Endothelial cell (in vitro differentiated cells): ENCODE measurements at regions not wholly inside any gene's neighbourhood (a gene's known extent, or its start where the extent isn't known, plus 50 kb on each side); places are given as distances from the start of the nearest gene placed in this dataset.

Source experiments
- DNase-seq: peaks from one replicate; pipeline ENCODE4 v3.0.0; 2021; ENCODE audit warnings: low spot score
- H3K27ac Mint-ChIP-seq: one replicate; pipeline ENCODE4 v1.8.0; 2021; ENCODE audit warnings: mixed read lengths, inconsistent platforms; ENCODE audit not compliant: unreplicated experiment
- H3K27me3 Mint-ChIP-seq: one replicate; pipeline ENCODE4 v1.8.0; 2021; ENCODE audit warnings: mild to moderate bottlenecking, moderate library complexity, mixed read lengths, inconsistent platforms; ENCODE audit not compliant: unreplicated experiment
- H3K36me3 Mint-ChIP-seq: one replicate; pipeline ENCODE4 v1.8.0; 2021; ENCODE audit warnings: mild to moderate bottlenecking, low read depth, mixed read lengths, inconsistent platforms; ENCODE audit not compliant: unreplicated experiment
- H3K4me1 Mint-ChIP-seq: one replicate; pipeline ENCODE4 v1.8.0; 2021; ENCODE audit warnings: mild to moderate bottlenecking, mixed read lengths, inconsistent platforms; ENCODE audit not compliant: unreplicated experiment
- H3K4me3 Mint-ChIP-seq: one replicate; pipeline ENCODE4 v1.8.0; 2021; ENCODE audit warnings: mild to moderate bottlenecking, mixed read lengths, inconsistent platforms; ENCODE audit not compliant: unreplicated experiment
- H3K9me3 Mint-ChIP-seq: one replicate; pipeline ENCODE4 v1.8.0; 2021; ENCODE audit warnings: mixed read lengths, inconsistent platforms; ENCODE audit not compliant: unreplicated experiment
- CTCF ChIP-seq: fragments of 200-600 bp; sonication (generic); IDR thresholded peaks from one replicate; pipeline ENCODE4 v1.5.0; 2021; ENCODE audit warnings: antibody characterized with exemption; ENCODE audit not compliant: unreplicated experiment

- Mint-ChIP-seq H3K9me3 (no peaks in the 10 kb centered on the region), H3K27ac (no peak overlapping the region), H3K36me3 (no peaks in the 10 kb centered on the region), H3K27me3 (peaks cover 3% of the 10 kb centered on the region), H3K4me1 (no peaks in the 10 kb centered on the region), H3K4me3 (no peak overlapping the region)
- TF ChIP-seq CTCF: no peak
- DNase-seq: no peak
Measured at GRCh38 chr5:6909901-6910300, 196.7 kb downstream of the TENT4A start.

GRCh38 chr5:6910950-6911349, 197.7 kb downstream of the TENT4A start:
- H3K27ac Mint-ChIP-seq: no peak overlapping the region
- H3K36me3 Mint-ChIP-seq: no peaks in the 10 kb centered on the region
- no peaks in the 10 kb centered on the region for H3K4me1 Mint-ChIP-seq
- DNase-seq: no peak
- H3K4me3 Mint-ChIP-seq: no peak overlapping the region
- no peaks in the 10 kb centered on the region for H3K9me3 Mint-ChIP-seq
- H3K27me3 Mint-ChIP-seq: peaks cover 3% of the 10 kb centered on the region
- TF ChIP-seq CTCF: no peak

GRCh38 chr5:6914347-6914746, 201.1 kb downstream of the TENT4A start:
- Mint-ChIP-seq H3K36me3 (no peaks in the 10 kb centered on the region), H3K4me3 (no peak overlapping the region), H3K27me3 (no peaks in the 10 kb centered on the region), H3K4me1 (no peaks in the 10 kb centered on the region), H3K27ac (no peak overlapping the region), H3K9me3 (no peaks in the 10 kb centered on the region)
- no peak for DNase-seq
- TF ChIP-seq CTCF: no peak

GRCh38 chr5:6915574-6915973, 202.3 kb downstream of the TENT4A start:
- no peak for TF ChIP-seq CTCF
- Mint-ChIP-seq H3K9me3 (no peaks in the 10 kb centered on the region), H3K27ac (no peak overlapping the region), H3K27me3 (no peaks in the 10 kb centered on the region), H3K36me3 (no peaks in the 10 kb centered on the region), H3K4me3 (no peak overlapping the region), H3K4me1 (no peaks in the 10 kb centered on the region)
- DNase-seq: no peak

GRCh38 chr5:6918255-6918654, 205.0 kb downstream of the TENT4A start:
- Mint-ChIP-seq H3K4me3 (no peak overlapping the region), H3K9me3 (no peaks in the 10 kb centered on the region), H3K27ac (no peak overlapping the region), H3K36me3 (no peaks in the 10 kb centered on the region), H3K4me1 (no peaks in the 10 kb centered on the region), H3K27me3 (no peaks in the 10 kb centered on the region)
- DNase-seq: no peak
- TF ChIP-seq CTCF: no peak
